Upper lobe of left lung (tissue), 4 donors: ENCODE measurements at regions not wholly inside any gene's neighbourhood (a gene's known extent, or its start where the extent isn't known, plus 50 kb on each side); places are given as distances from the start of the nearest gene placed in this dataset.

ENCODE experiments used
- CTCF ChIP-seq, 6 experiments: fragments of 450-650 bp in 4 of 6; fragments of 200-600 bp in 2 of 6; sonication (generic) in 2 of 6; IDR thresholded peaks; one replicate each; pipeline ENCODE4 v1.5.1; 2016 to 2019; ENCODE audit warnings: antibody characterized with exemption in 6 of 6
- EP300 ChIP-seq, 4 donors: sonication (generic); formaldehyde crosslinking; IDR thresholded peaks; one replicate each; pipeline ENCODE4 v1.5.1; 2017; ENCODE audit warnings: antibody characterized with exemption in 4 of 4, control low read depth in 2 of 4
- POLR2A ChIP-seq, 4 donors: fragments of 450-650 bp; IDR thresholded peaks; one replicate each; pipeline ENCODE4 v1.5.1; 2016 to 2017; ENCODE audit warnings: antibody characterized with exemption in 4 of 4, mild to moderate bottlenecking in 2 of 4

- no peak for TF ChIP-seq EP300 (IDR thresholded peaks at IDR 0.05)
- no peak for TF ChIP-seq POLR2A (IDR thresholded peaks at IDR 0.05)
- no peak for TF ChIP-seq CTCF (IDR thresholded peaks at IDR 0.05)
Measured at GRCh38 chr18:73147590-73147989, 279.8 kb upstream of the NETO1 start.
